OCI-LY7 (cell line): ENCODE measurements at regions not wholly inside any gene's neighbourhood (a gene's known extent, or its start where the extent isn't known, plus 50 kb on each side); places are given as distances from the start of the nearest gene placed in this dataset.

Source experiments
- CTCF ChIP-seq: fragments of 200-600 bp; sonication (generic); conservative IDR thresholded peaks from 2 replicates; pipeline ENCODE4 v1.5.1; 2014; ENCODE audit warnings: mild to moderate bottlenecking, antibody characterized with exemption, low read length, moderate library complexity, mixed read lengths
- EZH2phosphoT487 ChIP-seq: fragments of 200-600 bp; sonication (generic); IDR thresholded peaks from 2 replicates; pipeline ENCODE4 v1.6.1; 2018; ENCODE audit warnings: low read depth, borderline replicate concordance, mild to moderate bottlenecking, mixed run types, antibody characterized with exemption, low read length, moderate library complexity, mixed read lengths

GRCh38 chr2:239475161-239476028 lies 74.6 kb upstream of the HDAC4 start:
- TF ChIP-seq CTCF (no peak), EZH2phosphoT487 (no peak)
